Stimulated activated CD4-positive, alpha-beta T cell treated with anti-CD3 and anti-CD28 coated beads, TNF-alpha, amount 100 ng/mL, for 24 hours (primary cell): ENCODE measurements at regions not wholly inside any gene's neighbourhood (a gene's known extent, or its start where the extent isn't known, plus 50 kb on each side); places are given as distances from the start of the nearest gene placed in this dataset.

Experiments
- DNase-seq, 3 experiments: peaks; one replicate each; pipeline ENCODE4 v3.0.0-alpha.2; 2020; ENCODE audit warnings: low read depth in 3 of 3

DNA sequence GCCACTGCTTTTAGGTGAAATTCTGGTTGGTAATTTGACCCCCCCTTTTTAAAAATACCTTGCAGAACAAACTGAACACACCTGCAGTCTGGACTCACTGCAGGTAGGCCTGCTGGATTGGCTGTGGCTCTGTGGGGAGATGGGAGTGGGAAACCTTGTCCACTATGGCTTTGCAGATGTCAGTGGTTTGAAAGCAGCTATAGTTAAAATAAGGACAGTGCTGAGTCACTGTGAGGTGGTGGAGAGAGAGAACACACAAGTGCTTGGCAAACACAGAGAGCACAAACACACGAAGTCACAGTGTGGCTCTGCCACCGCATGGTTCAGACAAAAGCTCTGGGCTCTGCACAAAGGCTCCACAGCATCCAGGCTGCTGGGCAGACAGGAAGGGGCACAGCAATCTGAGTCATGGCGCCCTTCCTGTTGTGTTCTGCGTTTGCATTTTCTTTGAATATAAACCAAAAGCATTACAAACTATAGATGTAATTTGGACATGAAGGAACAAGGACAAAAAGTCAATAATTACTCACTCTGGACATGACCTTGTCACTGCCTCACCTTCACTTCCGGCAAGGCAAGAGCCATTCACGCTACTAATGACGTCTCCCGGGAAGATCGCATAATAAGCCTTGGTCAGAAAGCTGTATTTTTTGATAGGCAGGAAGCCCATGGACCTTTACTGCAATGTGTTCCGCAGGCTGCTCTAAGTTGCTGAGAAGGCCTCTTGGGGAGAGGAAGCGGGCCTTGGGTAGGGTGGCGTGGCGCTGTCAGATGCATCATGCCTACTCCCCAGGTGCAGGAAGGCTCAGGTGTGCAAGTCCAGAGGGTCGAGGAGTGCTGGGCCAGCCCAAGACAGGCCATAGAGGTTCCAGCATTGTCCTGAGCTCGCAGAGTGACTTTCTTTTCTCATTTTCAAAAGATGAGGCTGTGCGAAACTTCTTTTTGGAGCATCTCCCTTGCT, 60.1 kb upstream of the MED9 start:
- DNase-seq, result peak in 1 of 3 experiments; percentile 7

DNA sequence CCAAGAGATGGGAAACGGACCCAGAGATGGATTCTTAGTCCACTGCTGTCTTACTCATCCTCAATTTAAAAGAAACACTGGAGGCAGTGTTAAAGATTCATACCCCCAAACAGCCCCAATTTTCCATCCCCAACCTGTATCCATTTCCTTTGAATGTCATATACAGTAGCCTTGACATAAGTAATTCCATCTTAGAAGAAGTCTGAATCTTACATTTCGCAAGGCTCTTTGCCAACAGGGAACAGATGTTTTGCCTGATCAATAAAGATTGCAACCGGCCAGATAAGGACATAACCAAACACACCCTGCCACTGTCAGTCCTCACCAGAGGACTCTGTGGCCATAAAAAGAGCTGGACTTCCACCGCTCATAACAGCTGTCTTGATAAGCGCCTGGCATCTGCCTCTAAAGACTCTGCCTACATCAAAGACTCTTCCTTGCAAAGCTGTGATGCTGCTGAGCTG, 59.0 kb upstream of the MED9 start:
- DNase-seq, result no peak

DNA sequence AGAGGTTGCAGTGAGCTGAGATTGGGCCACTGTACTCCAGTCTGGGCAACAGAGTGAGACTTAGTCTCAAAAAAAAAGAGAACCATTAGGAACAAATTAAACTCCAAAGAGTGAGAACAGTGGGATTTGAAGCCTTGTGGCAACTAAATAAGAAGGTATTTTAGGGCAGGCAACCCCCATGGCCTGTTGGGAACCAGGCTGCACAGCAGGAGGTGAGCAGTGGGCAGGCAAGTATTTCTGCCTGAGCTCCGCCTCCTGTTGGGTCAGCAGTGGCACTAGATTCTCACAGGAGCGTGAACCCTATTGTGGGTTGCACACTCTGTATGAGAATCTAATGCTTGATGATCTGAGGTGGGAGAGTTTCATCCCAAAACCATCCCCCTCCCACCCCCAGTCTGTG, 57.6 kb upstream of the MED9 start:
- no peak for DNase-seq

DNA sequence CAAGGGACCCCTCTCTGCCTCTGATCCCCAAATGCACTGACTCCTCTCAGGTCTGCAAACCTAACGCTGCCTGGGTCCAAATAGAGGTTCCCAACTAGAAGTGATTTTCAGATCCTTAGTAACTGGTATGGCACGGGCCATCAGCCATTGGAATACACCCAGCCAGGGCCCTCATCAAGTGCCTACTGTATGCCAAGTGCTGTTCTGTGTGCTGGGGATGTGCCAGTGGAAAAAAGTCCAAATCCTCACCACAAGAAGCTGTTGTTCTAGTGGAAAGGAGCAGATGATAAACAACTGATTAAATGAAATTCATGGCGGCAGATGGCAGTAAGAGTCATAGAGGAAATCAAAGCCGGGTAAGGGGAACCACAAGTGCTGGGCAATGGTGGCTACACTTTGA, 57.2 kb upstream of the MED9 start:
- DNase-seq, result no peak

DNA sequence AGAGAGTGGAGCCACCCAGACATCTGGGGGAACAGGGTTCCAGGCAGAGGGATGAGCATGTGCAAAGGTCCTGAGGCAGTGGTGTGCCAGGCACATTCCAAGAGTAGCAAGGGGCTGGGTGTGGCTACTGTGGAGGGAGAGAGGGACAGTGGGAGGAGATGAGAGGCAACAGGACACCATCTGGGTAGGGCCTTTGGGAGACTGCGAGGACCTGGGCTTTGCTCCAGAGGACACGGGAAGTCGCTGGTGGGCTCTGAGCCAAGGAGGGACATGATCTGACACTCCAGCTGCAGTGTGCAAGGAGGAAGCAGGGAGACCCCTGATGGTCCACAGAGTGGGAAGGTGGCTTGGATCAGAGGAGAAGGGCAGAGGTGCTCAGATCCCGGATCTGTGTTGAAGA, 56.7 kb upstream of the MED9 start:
- DNase-seq, result no peak

DNA sequence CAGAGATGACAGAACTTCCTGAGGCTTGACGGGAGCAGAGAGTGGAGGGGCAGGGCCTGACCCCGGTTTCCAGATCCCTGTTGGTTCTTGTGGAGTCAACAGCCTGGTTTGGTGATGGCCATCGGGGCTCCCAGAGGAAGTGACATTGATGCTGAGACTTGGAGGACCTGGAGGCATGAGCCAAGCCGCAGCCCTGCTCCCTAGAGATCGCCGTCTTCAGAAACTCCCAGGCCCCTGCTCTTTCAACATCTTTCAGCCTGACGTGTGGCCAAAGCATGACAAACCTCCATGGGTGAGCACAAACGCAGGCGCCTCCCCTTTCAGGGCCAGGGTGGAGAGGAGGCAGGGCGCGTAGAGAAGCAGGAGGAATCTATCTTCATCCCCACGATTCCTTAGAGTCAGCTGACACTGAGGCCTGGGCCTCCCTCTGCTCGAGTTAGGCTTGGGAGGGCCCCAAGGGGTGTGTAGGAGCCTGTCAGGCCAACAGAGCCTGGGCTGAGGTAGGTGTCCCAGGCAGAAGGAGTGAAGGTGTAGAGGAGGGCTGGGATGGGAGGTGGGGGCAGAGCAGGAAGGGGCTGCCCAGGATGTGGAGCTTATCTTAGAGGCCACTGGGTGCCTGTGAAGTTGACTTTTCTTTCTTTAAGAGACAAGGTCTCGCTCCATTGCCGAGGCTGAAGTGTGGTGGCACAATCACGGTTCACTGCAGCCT, 56.1 kb upstream of the MED9 start:
- DNase-seq, result no peak

DNA sequence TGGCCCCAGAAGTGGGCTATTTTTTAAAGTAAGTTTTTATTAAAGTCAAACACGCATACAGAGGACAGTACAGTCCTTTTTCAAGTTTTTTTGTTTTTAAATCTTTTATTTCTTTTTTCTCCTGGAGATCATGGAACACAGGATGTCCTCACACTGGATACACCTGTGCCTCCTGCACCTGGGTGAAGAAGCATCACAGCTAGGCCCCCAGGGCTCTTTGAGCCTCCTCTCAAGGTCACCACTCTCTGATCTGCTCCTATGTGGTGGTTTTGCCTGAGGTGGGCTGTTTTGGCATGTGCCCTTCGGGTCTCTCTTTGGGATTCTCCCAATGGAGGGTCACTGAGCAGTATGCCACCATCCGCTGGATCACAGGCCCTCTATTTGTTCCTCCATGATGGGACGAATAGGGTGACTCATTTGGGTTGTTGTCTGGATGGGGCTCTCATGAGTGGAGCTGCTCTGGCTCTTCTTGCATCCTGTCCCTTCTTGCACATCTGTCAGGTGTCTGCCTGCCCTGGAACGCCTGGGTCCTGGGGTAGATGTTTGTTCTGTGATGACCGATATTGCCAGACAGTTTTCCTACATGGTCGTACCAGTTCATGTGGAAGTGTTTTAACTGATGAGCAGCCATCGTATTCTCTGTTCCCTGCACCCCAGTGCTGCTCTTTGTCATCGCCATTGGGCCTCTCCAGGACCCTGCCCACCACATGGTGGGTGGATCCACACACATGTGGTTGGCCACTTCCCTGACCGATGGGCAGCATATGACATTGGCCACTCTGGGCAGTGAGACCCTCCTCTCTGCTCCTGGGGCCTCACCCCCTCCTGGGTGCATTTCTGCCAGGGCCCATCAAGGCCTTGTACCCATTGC, 55.2 kb upstream of the MED9 start:
- DNase-seq, result no peak

DNA sequence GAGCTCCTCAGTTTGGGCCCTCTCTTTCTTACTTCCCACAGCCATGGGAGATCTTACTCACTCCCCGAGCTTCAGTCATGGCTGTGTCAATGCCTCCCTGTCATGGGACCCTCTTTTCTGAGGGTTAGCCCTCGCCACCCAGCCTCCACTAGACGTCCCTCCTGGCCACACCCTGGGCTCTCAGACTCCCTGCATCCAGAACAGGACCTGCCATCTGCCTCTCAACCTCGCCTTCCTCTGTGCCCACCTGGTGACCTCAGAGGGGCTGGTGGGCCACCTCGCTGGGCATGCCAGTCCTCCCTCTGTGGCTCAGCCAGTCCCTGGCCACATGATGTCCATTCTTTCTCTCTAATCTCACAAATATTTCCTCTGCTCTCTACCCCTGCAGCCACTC, 54.6 kb upstream of the MED9 start:
- DNase-seq, result no peak

DNA sequence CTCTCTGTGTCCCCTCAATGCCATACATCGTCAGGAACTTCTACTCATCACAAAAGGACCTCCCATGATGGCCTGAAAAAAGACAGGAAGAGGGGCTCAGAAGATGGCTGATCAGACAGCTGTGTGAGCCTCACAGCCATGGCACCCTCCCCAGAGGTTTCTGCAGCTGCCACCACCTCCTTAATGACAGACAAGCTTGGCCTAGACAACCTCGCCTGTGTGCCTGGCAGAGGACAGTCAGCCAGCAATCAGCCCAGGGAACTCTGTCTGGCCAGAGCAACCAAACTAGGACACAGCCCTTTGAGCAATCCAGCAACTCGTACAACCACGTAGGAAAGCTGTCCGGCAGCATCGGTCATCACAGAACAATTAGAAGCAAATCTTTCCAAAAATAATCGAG, 54.2 kb upstream of the MED9 start:
- no peak for DNase-seq

DNA sequence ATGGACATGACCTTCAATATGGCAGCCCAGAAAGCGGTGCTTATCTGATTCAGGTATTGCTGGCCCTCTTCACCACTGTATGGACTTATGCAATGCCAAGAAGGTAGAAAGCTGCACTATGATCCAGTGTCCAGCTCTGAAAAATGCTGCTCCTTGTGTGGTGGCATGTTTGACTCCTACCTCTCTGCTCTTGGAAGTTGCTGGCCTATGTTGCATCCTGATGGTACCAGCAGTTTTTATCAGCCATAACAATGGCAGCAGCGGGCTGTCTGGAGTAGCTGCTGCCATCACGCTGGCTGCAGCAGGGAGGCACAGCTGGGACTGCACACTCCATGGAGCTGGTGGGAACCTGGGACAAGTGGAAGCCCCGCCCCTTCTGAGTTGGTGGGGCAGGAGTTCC, 53.1 kb upstream of the MED9 start:
- no peak for DNase-seq

DNA sequence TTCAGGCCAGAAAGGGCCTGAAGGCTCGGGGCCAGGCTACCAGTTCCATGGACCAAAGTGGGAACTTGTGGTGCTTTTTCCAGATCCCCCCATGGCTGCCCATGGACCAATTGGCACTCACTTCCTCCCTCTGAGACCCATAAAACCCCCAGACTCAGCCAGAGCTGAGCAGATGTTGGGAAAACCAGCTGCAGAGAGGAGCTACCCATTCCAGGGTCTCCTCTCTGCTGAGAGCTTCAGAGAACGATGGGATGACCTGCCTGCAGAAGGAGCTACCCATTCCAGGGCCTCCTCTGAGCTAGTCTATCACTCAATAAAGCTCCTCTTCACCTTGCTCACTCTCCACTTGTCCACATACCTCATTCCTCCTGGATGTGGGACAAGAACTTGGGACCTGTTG, 52.2 kb upstream of the MED9 start:
- DNase-seq, result no peak

DNA sequence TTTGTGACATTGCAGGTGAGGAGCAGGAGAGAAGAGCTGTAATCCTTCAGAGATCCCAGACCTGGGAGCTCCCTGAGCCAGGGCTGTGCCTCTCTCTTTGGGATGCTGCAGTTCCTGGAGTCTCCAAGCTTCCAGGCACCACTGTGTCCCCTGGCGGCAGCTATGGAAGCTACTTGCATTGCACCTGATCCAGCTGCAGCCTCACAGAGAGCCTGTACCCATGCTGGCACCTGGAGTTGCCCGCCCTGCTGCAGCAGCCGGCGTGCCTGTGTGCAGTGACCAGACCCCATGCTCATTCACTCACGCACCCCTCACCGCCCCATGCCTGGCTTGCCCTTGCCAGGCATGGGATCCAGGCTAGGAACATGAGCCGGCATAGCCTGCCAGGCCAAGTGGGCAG, 51.8 kb upstream of the MED9 start:
- DNase-seq, result no peak

DNA sequence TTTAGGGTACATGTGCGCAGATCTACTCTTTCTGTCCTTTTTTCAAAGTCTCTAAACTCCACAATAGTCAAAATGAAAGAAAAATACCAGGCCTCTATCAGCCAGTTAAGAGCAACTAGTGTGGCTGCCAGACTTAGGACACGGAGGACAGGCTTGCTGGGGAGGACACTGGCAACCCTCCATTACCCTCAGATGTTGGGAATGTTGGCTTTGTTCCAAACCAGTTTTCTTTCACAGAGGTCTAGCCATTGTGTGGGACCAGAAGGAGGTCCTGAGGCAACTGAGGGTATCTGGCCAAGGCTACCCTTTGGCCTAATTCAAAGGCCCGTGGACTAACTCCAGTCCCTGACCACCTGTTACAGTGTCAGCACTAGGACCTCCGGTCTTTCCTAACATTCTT, 51.2 kb upstream of the MED9 start:
- no peak for DNase-seq

DNA sequence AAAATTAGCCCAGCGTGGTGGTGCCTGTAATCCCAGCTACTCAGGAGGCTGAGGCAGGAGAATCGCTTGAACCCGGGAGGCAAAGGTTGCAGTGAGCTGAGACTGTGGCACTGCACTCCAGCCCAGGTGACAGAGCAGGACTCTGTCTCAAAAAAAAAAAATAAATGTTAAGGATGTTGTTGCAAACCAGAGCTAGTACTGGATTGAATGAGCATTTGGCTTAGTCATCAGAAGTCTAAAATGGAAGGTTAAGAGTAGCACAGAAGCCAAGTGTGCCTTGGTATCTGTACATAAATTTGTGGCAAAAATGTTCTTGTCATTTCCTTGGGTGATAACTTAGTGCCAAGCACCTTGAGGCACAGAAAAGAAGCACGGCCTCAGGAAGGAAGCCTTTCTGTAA, 50.6 kb upstream of the MED9 start:
- no peak for DNase-seq
